H1 (cell line): ENCODE measurements at regions not wholly inside any gene's neighbourhood (a gene's known extent, or its start where the extent isn't known, plus 50 kb on each side); places are given as distances from the start of the nearest gene placed in this dataset.

ENCODE experiments used
- CTCF ChIP-seq, 3 experiments: IDR thresholded peaks; 1 replicate in 2 of 3; 2 replicates in 1 of 3; pipeline versions ENCODE4 v1.5.1 to v1.6.1; 2011; ENCODE audit warnings: low read length in 3 of 3, mild to moderate bottlenecking in 3 of 3, inconsistent platforms in 2 of 3, low read depth in 1 of 3, moderate library complexity in 1 of 3; ENCODE audit not compliant: insufficient read depth in 1 of 3; ENCODE audit errors: control extremely low read depth in 1 of 3
- EP300 ChIP-seq, 2 experiments: IDR thresholded peaks; 1 replicate in 1 of 2; 2 replicates in 1 of 2; pipeline ENCODE4 v1.6.1; 2011 to 2012; ENCODE audit warnings: low read depth in 2 of 2, low read length in 2 of 2, mild to moderate bottlenecking in 2 of 2, borderline replicate concordance in 1 of 2, inconsistent platforms in 1 of 2, moderate library complexity in 1 of 2
- EZH2 ChIP-seq: fragments of 200-600 bp; sonication (generic); IDR thresholded peaks from 2 replicates; pipeline ENCODE4 v1.7.1; 2012; ENCODE audit warnings: low read depth, mild to moderate bottlenecking, moderate library complexity, low read length, inconsistent platforms; ENCODE audit not compliant: severe bottlenecking
- POLR2A ChIP-seq, 2 experiments: IDR thresholded peaks; 1 replicate in 1 of 2; 2 replicates in 1 of 2; pipeline ENCODE4 v1.6.1; 2011; ENCODE audit warnings: low read depth in 2 of 2, low read length in 2 of 2, mild to moderate bottlenecking in 2 of 2; ENCODE audit errors: control extremely low read depth in 1 of 2
- SIN3A ChIP-seq, 2 experiments: IDR thresholded peaks in 1 of 2; conservative IDR thresholded peaks in 1 of 2; 2 replicates each; pipeline ENCODE4 v1.6.1; 2011 to 2012; ENCODE audit warnings: low read length in 2 of 2, improper control_type of control experiment in 1 of 2, low read depth in 1 of 2, mild to moderate bottlenecking in 1 of 2
- SIRT6 ChIP-seq: IDR thresholded peaks from one replicate; pipeline ENCODE4 v1.7.1; 2012; ENCODE audit warnings: low read length, inconsistent platforms

- TF ChIP-seq EZH2 (no peak), CTCF (IDR thresholded peaks at IDR 0.05; ENCODE audit: control extremely low read depth in 1 of 3, insufficient read depth in 1 of 3, low read depth in 1 of 3, low read length in 3 of 3) (no peak), POLR2A (IDR thresholded peaks at IDR 0.05; ENCODE audit: control extremely low read depth in 1 of 2, low read depth in 2 of 2, low read length in 2 of 2) (no peak), SIRT6 (no peak), SIN3A (conservative IDR thresholded peaks at IDR 0.05 in 1 of 2, IDR thresholded peaks at IDR 0.05 in 1 of 2; ENCODE audit: low read depth in 1 of 2, low read length in 2 of 2) (no peak), EP300 (IDR thresholded peaks at IDR 0.05; ENCODE audit: borderline replicate concordance in 1 of 2, low read depth in 2 of 2, low read length in 2 of 2) (no peak)
Measured at GRCh38 chr14:46487582-46488350, 163.8 kb downstream of the RPL10L start.
